ENCODE measurements at regions not wholly inside any gene's neighbourhood (a gene's known extent, or its start where the extent isn't known, plus 50 kb on each side); places are given as distances from the start of the nearest gene placed in this dataset.

- DNase-seq: no peak
Measured at GRCh38 chr21:38660333-38661196, 145.2 kb upstream of the ETS2 start.

GRCh38 chr21:38661197-38661871, 144.4 kb upstream of the ETS2 start:
- DNase-seq: no peak

GRCh38 chr21:38661889-38662568, 143.7 kb upstream of the ETS2 start:
- peak; percentile 58 for DNase-seq

GRCh38 chr21:38663282-38663681, 142.4 kb upstream of the ETS2 start:
- DNase-seq: no peak

- DNase-seq: no peak
Measured at GRCh38 chr21:38664315-38664714, 141.4 kb upstream of the ETS2 start.

- peak; percentile 50 for DNase-seq
Measured at GRCh38 chr21:38664841-38665240, 140.9 kb upstream of the ETS2 start.

GRCh38 chr21:38667291-38667870, 138.3 kb upstream of the ETS2 start:
- no peak for DNase-seq

GRCh38 chr21:38668067-38668466, 137.7 kb upstream of the ETS2 start:
- no peak for DNase-seq

- no peak for DNase-seq
Measured at GRCh38 chr21:38668541-38668940, 137.2 kb upstream of the ETS2 start.

- DNase-seq: peak; percentile 29
Measured at GRCh38 chr21:38669186-38669585, 136.5 kb upstream of the ETS2 start.

- DNase-seq: no peak
Measured at GRCh38 chr21:38670861-38671260, 134.9 kb upstream of the ETS2 start.

GRCh38 chr21:38671773-38672172, 134.0 kb upstream of the ETS2 start:
- DNase-seq: no peak

- no peak for DNase-seq
Measured at GRCh38 chr21:38675182-38675824, 130.4 kb upstream of the ETS2 start.

- no peak for DNase-seq
Measured at GRCh38 chr21:38678827-38679226, 126.9 kb upstream of the ETS2 start.

GRCh38 chr21:38679534-38679933, 126.2 kb upstream of the ETS2 start:
- DNase-seq: peak; percentile 80

- DNase-seq: no peak
Measured at GRCh38 chr21:38680401-38680800, 125.3 kb upstream of the ETS2 start.

GRCh38 chr21:38683222-38683621, 122.5 kb upstream of the ETS2 start:
- peak; percentile 11 for DNase-seq

- DNase-seq: no peak
Measured at GRCh38 chr21:38688068-38688467, 117.7 kb upstream of the ETS2 start.

GRCh38 chr21:38691631-38692030, 114.1 kb upstream of the ETS2 start:
- no peak for DNase-seq

GRCh38 chr21:38696579-38696978, 109.2 kb upstream of the ETS2 start:
- no peak for DNase-seq

GRCh38 chr21:38699048-38699447, 106.7 kb upstream of the ETS2 start:
- DNase-seq: no peak

GRCh38 chr21:38702196-38702595, 103.5 kb upstream of the ETS2 start:
- DNase-seq: no peak

- no peak for DNase-seq
Measured at GRCh38 chr21:38709876-38710275, 95.9 kb upstream of the ETS2 start.
